Gastrocnemius medialis (tissue), 4 donors: ENCODE measurements at regions not wholly inside any gene's neighbourhood (a gene's known extent, or its start where the extent isn't known, plus 50 kb on each side); places are given as distances from the start of the nearest gene placed in this dataset.

Experiments used
- ATAC-seq, 2 donors: fragments of 150-250 bp; one replicate each; pipeline ENCODE4 v1.9.1; 2016
- DNase-seq, 2 donors: peaks; one replicate each; pipeline ENCODE4 v3.0.0-alpha.2; 2019
- H3K27ac ChIP-seq, 4 donors: fragments of 200-600 bp; sonication (generic); 1 replicate in 1 of 4; 2 replicates in 3 of 4; pipeline ENCODE4 v1.5.1; 2016 to 2018; ENCODE audit warnings: mild to moderate bottlenecking in 2 of 4, moderate library complexity in 1 of 4
- H3K27me3 ChIP-seq, 3 donors: fragments of 200-600 bp; sonication (generic) in 2 of 3; 1 replicate in 1 of 3; 2 replicates in 2 of 3; pipeline versions ENCODE4 v1.5.1 to v1.6.0; 2016 to 2019; ENCODE audit warnings: mild to moderate bottlenecking in 1 of 3, moderate library complexity in 1 of 3
- H3K36me3 ChIP-seq, 2 donors: fragments of 200-600 bp; sonication (generic) in 1 of 2; one replicate each; pipeline ENCODE4 v1.5.1; 2017 to 2018
- H3K4me1 ChIP-seq, 2 donors: fragments of 200-600 bp; sonication (generic) in 1 of 2; one replicate each; pipeline ENCODE4 v1.5.1; 2016 to 2017; ENCODE audit warnings: mild to moderate bottlenecking in 2 of 2
- H3K4me3 ChIP-seq, 4 donors: fragments of 200-600 bp; sonication (generic) in 3 of 4; 1 replicate in 1 of 4; 2 replicates in 3 of 4; pipeline ENCODE4 v1.5.1; 2016 to 2019; ENCODE audit warnings: mild to moderate bottlenecking in 2 of 4
- H3K9me3 ChIP-seq, 3 donors: fragments of 200-600 bp; sonication (generic) in 2 of 3; 1 replicate in 1 of 3; 2 replicates in 2 of 3; pipeline ENCODE4 v1.5.1; 2016 to 2019
- CTCF ChIP-seq, 5 experiments: fragments of 450-650 bp in 3 of 5; fragments of 200-600 bp in 2 of 5; sonication (generic) in 2 of 5; IDR thresholded peaks in 4 of 5; conservative IDR thresholded peaks in 1 of 5; 1 replicate in 4 of 5; 2 replicates in 1 of 5; pipeline ENCODE4 v1.5.1; 2016 to 2019; ENCODE audit warnings: antibody characterized with exemption in 5 of 5, mild to moderate bottlenecking in 3 of 5, moderate library complexity in 3 of 5
- POLR2A ChIP-seq, 2 donors: fragments of 450-650 bp; IDR thresholded peaks; one replicate each; pipeline ENCODE4 v1.6.1; 2017; ENCODE audit warnings: antibody characterized with exemption in 2 of 2, mild to moderate bottlenecking in 2 of 2, moderate library complexity in 2 of 2
- in situ Hi-C, 4 donors: fragments of 200-750 bp; cut with MboI; loops; one replicate each; pipeline versions ENCODE4 v1.15.0 to v1.8.0; 2017; ENCODE audit warnings: low sequenced_read_pairs in 4 of 4
- intact Hi-C: fragments of 100-400 bp; cut with DNase I; formaldehyde crosslinking; loops from one replicate; pipeline ENCODE4 v1.15.1; 2023; ENCODE audit warnings: low total_unique reads

GRCh38 chr4:57418133-57418532, 307.9 kb upstream of the IGFBP7 start:
- H3K27ac ChIP-seq: no peak overlapping the region
- ATAC-seq: no peak
- no peak for DNase-seq
- H3K4me3 ChIP-seq: no peak overlapping the region
- H3K36me3 ChIP-seq: no peaks in the 10 kb centered on the region
- in situ Hi-C loops: loop anchor here in 1 of 4 donors (25.0 kb wide), 1 partner anchor 106 kb away; no protein-coding TSS in a partner anchor
- intact Hi-C loops: no loop called here
- H3K9me3 ChIP-seq: no peaks in the 10 kb centered on the region
- no peaks in the 10 kb centered on the region for H3K27me3 ChIP-seq
- no peak for TF ChIP-seq CTCF (IDR thresholded peaks at IDR 0.05 in 4 of 5, conservative IDR thresholded peaks at IDR 0.05 in 1 of 5)
- no peak for TF ChIP-seq POLR2A (IDR thresholded peaks at IDR 0.05)
- H3K4me1 ChIP-seq: no peaks in the 10 kb centered on the region

- DNase-seq (no peak), ATAC-seq (no peak)
- H3K36me3 ChIP-seq: no peaks in the 10 kb centered on the region
- H3K27ac ChIP-seq: no peak overlapping the region
- in situ Hi-C loops: loop anchor here in 1 of 4 donors (25.0 kb wide), 1 partner anchor 100 kb away; no protein-coding TSS in a partner anchor
- TF ChIP-seq POLR2A (IDR thresholded peaks at IDR 0.05): no peak
- TF ChIP-seq CTCF (IDR thresholded peaks at IDR 0.05 in 4 of 5, conservative IDR thresholded peaks at IDR 0.05 in 1 of 5): no peak
- no peaks in the 10 kb centered on the region for H3K9me3 ChIP-seq
- intact Hi-C loops: no loop called here
- H3K4me3 ChIP-seq: no peak overlapping the region
- no peaks in the 10 kb centered on the region for H3K4me1 ChIP-seq
- no peaks in the 10 kb centered on the region for H3K27me3 ChIP-seq
These were observed 302.3 kb upstream of the IGFBP7 start for GRCh38 chr4:57412259-57413054.

GRCh38 chr4:57410331-57411052, 300.3 kb upstream of the IGFBP7 start:
- Histone ChIP-seq H3K4me1 (no peaks in the 10 kb centered on the region), H3K27ac (no peak overlapping the region), H3K4me3 (no peak overlapping the region), H3K27me3 (no peaks in the 10 kb centered on the region), H3K36me3 (no peaks in the 10 kb centered on the region), H3K9me3 (no peaks in the 10 kb centered on the region)
- intact Hi-C loops (no loop called here), in situ Hi-C loops (loop anchor here in 1 of 4 donors (25.0 kb wide), 1 partner anchor 98 kb away; no protein-coding TSS in a partner anchor)
- DNase-seq (no peak), ATAC-seq (no peak)
- no peak for TF ChIP-seq POLR2A (IDR thresholded peaks at IDR 0.05)
- TF ChIP-seq CTCF (IDR thresholded peaks at IDR 0.05 in 4 of 5, conservative IDR thresholded peaks at IDR 0.05 in 1 of 5): no peak

GRCh38 chr4:57405359-57405758, 295.2 kb upstream of the IGFBP7 start:
- H3K4me1 ChIP-seq: no peaks in the 10 kb centered on the region
- no peaks in the 10 kb centered on the region for H3K27me3 ChIP-seq
- in situ Hi-C loops (loop anchor here in 1 of 4 donors (25.0 kb wide), 1 partner anchor 93 kb away; no protein-coding TSS in a partner anchor), intact Hi-C loops (no loop called here)
- H3K9me3 ChIP-seq: no peaks in the 10 kb centered on the region
- ATAC-seq (no peak), DNase-seq (no peak)
- H3K4me3 ChIP-seq: no peak overlapping the region
- H3K27ac ChIP-seq: no peak overlapping the region
- TF ChIP-seq POLR2A (IDR thresholded peaks at IDR 0.05) (no peak), CTCF (IDR thresholded peaks at IDR 0.05 in 4 of 5, conservative IDR thresholded peaks at IDR 0.05 in 1 of 5) (no peak)
- H3K36me3 ChIP-seq: no peaks in the 10 kb centered on the region
